H1 (cell line): ENCODE measurements at regions not wholly inside any gene's neighbourhood (a gene's known extent, or its start where the extent isn't known, plus 50 kb on each side); places are given as distances from the start of the nearest gene placed in this dataset.

Source experiments
- CTCF ChIA-PET: fragments of 300-600 bp; sonication (Branson Sonifier 250); formaldehyde crosslinking; loops from one replicate; lab custom pipeline; 2021; ENCODE audit not compliant: partially characterized antibody; lab: Charles Lee
- POLR2A ChIA-PET: fragments of 300-600 bp; sonication (Branson Sonifier 250); formaldehyde crosslinking; loops from one replicate; lab custom pipeline; 2021; ENCODE audit warnings: inconsistent platforms; ENCODE audit not compliant: partially characterized antibody; lab: Charles Lee
- DNase-seq, 2 experiments: peaks; one replicate each; pipeline versions ENCODE4 v3.0.0 to v3.0.0-alpha.2; 2010 to 2022; ENCODE audit warnings: low spot score in 2 of 2, low read depth in 1 of 2, mixed read lengths in 1 of 2
- FAIRE-seq: peaks from 2 replicates; lab custom pipeline; 2011; peaks lifted over from hg19 to GRCh38; lab: Jason Lieb, UNC
- H2AFZ ChIP-seq: 2 replicates; pipeline ENCODE4 v1.8.1; 2012; ENCODE audit warnings: low read length, inconsistent platforms
- H2AK5ac ChIP-seq: 2 replicates; pipeline ENCODE4 v1.6.1; 2013; ENCODE audit warnings: low read depth, low read length
- H2BK120ac ChIP-seq: replicated peaks from 2 replicates; pipeline ENCODE3; 2013; ENCODE audit warnings: low read depth, low read length, inconsistent platforms
- H2BK12ac ChIP-seq: 2 replicates; pipeline ENCODE4 v1.6.1; 2013; ENCODE audit warnings: low read depth, low read length
- H2BK15ac ChIP-seq: 2 replicates; pipeline ENCODE4 v1.6.1; 2013; ENCODE audit warnings: low read length
- H2BK20ac ChIP-seq: 2 replicates; pipeline ENCODE4 v1.6.1; 2013; ENCODE audit warnings: low read length
- H2BK5ac ChIP-seq: 2 replicates; pipeline ENCODE4 v1.6.1; 2013; ENCODE audit warnings: low read depth, low read length
- H3K14ac ChIP-seq: 2 replicates; pipeline ENCODE4 v1.6.1; 2013; ENCODE audit warnings: inconsistent platforms; ENCODE audit not compliant: insufficient read length
- H3K18ac ChIP-seq: 2 replicates; pipeline ENCODE4 v1.6.1; 2013; ENCODE audit warnings: low read length; ENCODE audit errors: extremely low read depth
- H3K23ac ChIP-seq: 2 replicates; pipeline ENCODE4 v1.6.1; 2013; ENCODE audit warnings: inconsistent platforms; ENCODE audit not compliant: insufficient read length
- H3K23me2 ChIP-seq: 2 replicates; pipeline ENCODE4 v1.6.1; 2013; ENCODE audit warnings: low read depth, low read length
- H3K27ac ChIP-seq: 2 replicates; pipeline ENCODE4 v1.6.1; 2011; ENCODE audit warnings: low read depth, low read length, inconsistent platforms
- H3K27me3 ChIP-seq, 4 experiments: replicated peaks in 1 of 4; 1 replicate in 1 of 4; 2 replicates in 3 of 4; pipeline versions ENCODE4 v1.6.1 to v1.8.1; 2011 to 2013; ENCODE audit warnings: low read length in 3 of 4, mild to moderate bottlenecking in 3 of 4, inconsistent platforms in 2 of 4, mixed read lengths in 2 of 4, moderate library complexity in 1 of 4; ENCODE audit not compliant: control insufficient read depth in 3 of 4, insufficient read depth in 3 of 4; ENCODE audit errors: extremely low read depth in 1 of 4
- H3K36me3 ChIP-seq, 4 experiments: 2 replicates each; pipeline versions ENCODE4 v1.6.1 to v1.8.1; 2011 to 2013; ENCODE audit warnings: mild to moderate bottlenecking in 4 of 4, low read length in 3 of 4, moderate library complexity in 2 of 4, control low read depth in 1 of 4, inconsistent platforms in 1 of 4; ENCODE audit not compliant: insufficient read depth in 4 of 4, control insufficient read depth in 2 of 4
- H3K4ac ChIP-seq: replicated peaks from 2 replicates; pipeline ENCODE3; 2013; ENCODE audit warnings: low read length, low read depth, mixed read lengths, inconsistent platforms; ENCODE audit not compliant: insufficient read length
- H3K4me1 ChIP-seq, 4 experiments: replicated peaks in 1 of 4; 1 replicate in 1 of 4; 2 replicates in 3 of 4; pipeline versions ENCODE4 v1.6.1 to v1.8.1; 2011 to 2013; ENCODE audit warnings: low read length in 3 of 4, inconsistent platforms in 2 of 4, mixed read lengths in 1 of 4; ENCODE audit not compliant: insufficient read depth in 4 of 4, control insufficient read depth in 3 of 4
- H3K4me2 ChIP-seq, 2 experiments: 2 replicates each; pipeline versions ENCODE4 v1.6.1 to v1.8.1; 2011 to 2013; ENCODE audit warnings: low read depth in 2 of 2, low read length in 2 of 2, control low read depth in 1 of 2, inconsistent platforms in 1 of 2, mild to moderate bottlenecking in 1 of 2; ENCODE audit not compliant: insufficient read depth in 1 of 2
- H3K4me3 ChIP-seq, 4 experiments: fragments of 200-600, 300-600 bp in 1 of 4; sonication (generic), shearing (Covaris generic), sonication (Bioruptor Twin) in 1 of 4; 2 replicates each; pipeline versions ENCODE4 v1.5.1 to v1.8.1; 2011 to 2016; ENCODE audit warnings: low read length in 4 of 4, low read depth in 3 of 4, control low read depth in 2 of 4, inconsistent platforms in 2 of 4, mild to moderate bottlenecking in 2 of 4, mixed read lengths in 1 of 4, moderate library complexity in 1 of 4; ENCODE audit not compliant: insufficient read depth in 2 of 4; ENCODE audit errors: extremely low read depth in 1 of 4
- H3K56ac ChIP-seq: replicated peaks from 2 replicates; pipeline ENCODE3; 2013; ENCODE audit warnings: low read depth, mild to moderate bottlenecking, mixed read lengths, low read length, inconsistent platforms; ENCODE audit not compliant: insufficient read length
- H3K79me1 ChIP-seq: 2 replicates; pipeline ENCODE4 v1.6.1; 2013; ENCODE audit warnings: low read depth, low read length, control low read depth
- H3K79me2 ChIP-seq, 2 experiments: 2 replicates each; pipeline versions ENCODE4 v1.6.1 to v1.8.1; 2012 to 2013; ENCODE audit warnings: low read length in 2 of 2, mild to moderate bottlenecking in 2 of 2, inconsistent platforms in 1 of 2; ENCODE audit not compliant: insufficient read depth in 2 of 2, control insufficient read depth in 1 of 2
- H3K9ac ChIP-seq, 4 experiments: replicated peaks in 1 of 4; 1 replicate in 1 of 4; 2 replicates in 3 of 4; pipeline versions ENCODE4 v1.6.1 to v1.8.1; 2011 to 2013; ENCODE audit warnings: low read depth in 3 of 4, low read length in 3 of 4, control low read depth in 2 of 4, mild to moderate bottlenecking in 2 of 4, moderate library complexity in 2 of 4, inconsistent platforms in 1 of 4; ENCODE audit errors: extremely low read depth in 1 of 4
- H3K9me3 ChIP-seq, 2 experiments: 2 replicates each; pipeline versions ENCODE4 v1.6.1 to v1.8.1; 2012 to 2013; ENCODE audit warnings: mild to moderate bottlenecking in 2 of 2, moderate library complexity in 2 of 2, control low read depth in 1 of 2, inconsistent platforms in 1 of 2, low read depth in 1 of 2, low read length in 1 of 2, mixed read lengths in 1 of 2; ENCODE audit not compliant: insufficient read depth in 2 of 2
- H4K20me1 ChIP-seq, 2 experiments: replicated peaks in 1 of 2; 2 replicates each; pipeline versions ENCODE3 to v1.8.1; 2011 to 2013; ENCODE audit warnings: inconsistent platforms in 2 of 2, low read length in 2 of 2, mild to moderate bottlenecking in 1 of 2; ENCODE audit not compliant: insufficient read depth in 2 of 2, control insufficient read depth in 1 of 2
- H4K5ac ChIP-seq: 2 replicates; pipeline ENCODE4 v1.6.1; 2013; ENCODE audit warnings: low read length, low read depth, mixed read lengths, inconsistent platforms; ENCODE audit not compliant: insufficient read length
- H4K8ac ChIP-seq: 2 replicates; pipeline ENCODE4 v1.8.0; 2013; ENCODE audit warnings: mild to moderate bottlenecking, moderate library complexity, low read length, inconsistent platforms; ENCODE audit not compliant: insufficient read depth; ENCODE audit errors: extremely low read depth
- H4K91ac ChIP-seq: replicated peaks from 2 replicates; pipeline ENCODE3; 2013; ENCODE audit warnings: low read length, mixed read lengths, inconsistent platforms; ENCODE audit not compliant: insufficient read length
- BCL11A ChIP-seq, 2 experiments: IDR thresholded peaks; one replicate each; pipeline ENCODE4 v1.6.1; 2011; ENCODE audit warnings: low read depth in 2 of 2, low read length in 2 of 2, mild to moderate bottlenecking in 2 of 2
- NANOG ChIP-seq: IDR thresholded peaks from 2 replicates; pipeline ENCODE4 v1.6.1; 2011; ENCODE audit warnings: low read length, low read depth, mild to moderate bottlenecking, inconsistent platforms; ENCODE audit not compliant: insufficient read depth, poor library complexity, severe bottlenecking
- TBP ChIP-seq: IDR thresholded peaks from 2 replicates; pipeline ENCODE4 v1.6.1; 2011; ENCODE audit warnings: low read depth, low read length, improper control_type of control experiment
- TCF12 ChIP-seq: IDR thresholded peaks from 2 replicates; pipeline ENCODE4 v1.6.1; 2011; ENCODE audit warnings: low read depth, mild to moderate bottlenecking, low read length
- TEAD4 ChIP-seq: IDR thresholded peaks from 2 replicates; pipeline ENCODE4 v1.6.1; 2012; ENCODE audit warnings: low read depth, low read length, inconsistent platforms, mixed read lengths
- YY1 ChIP-seq: IDR thresholded peaks from 2 replicates; pipeline ENCODE4 v1.6.1; 2011; ENCODE audit warnings: low read depth, mild to moderate bottlenecking, low read length

DNA sequence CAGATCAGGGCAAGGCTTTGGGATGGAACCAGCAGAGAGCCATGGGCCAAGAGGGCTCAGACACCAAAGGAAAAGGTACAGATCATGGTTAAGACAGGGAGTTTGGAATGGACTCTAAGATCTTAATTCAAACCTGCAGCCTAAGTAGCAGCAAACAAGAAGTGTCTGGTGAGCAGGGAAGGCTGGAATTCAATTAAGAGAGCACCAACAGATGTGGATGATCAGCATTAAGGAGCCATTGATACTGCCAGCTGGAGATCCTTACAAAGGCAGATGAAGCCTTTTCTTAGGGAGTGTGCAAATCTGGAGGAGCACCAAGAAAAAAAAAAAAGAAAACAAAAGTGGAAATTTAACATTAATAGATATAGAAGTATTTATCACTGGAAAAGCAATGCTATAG, 516.8 kb downstream of the RASEF start:
- Histone ChIP-seq H3K4me1 (peaks cover 0 to 5% (median 1%) of the 10 kb centered on the region in 4 experiments; a peak in 1 of 7 replicates), H3K9ac (no peak overlapping the region), H2AK5ac (no peak overlapping the region), H4K20me1 (no peaks in the 10 kb centered on the region), H2BK15ac (no peak overlapping the region), H2BK120ac (peak overlapping the region; percentile 79), H3K14ac (no peak overlapping the region), H3K36me3 (no peaks in the 10 kb centered on the region), H3K4ac (peak overlapping the region; percentile 66), H3K79me1 (no peaks in the 10 kb centered on the region), H2BK20ac (peak overlapping the region; percentile 96)
- TF ChIP-seq TCF12 (peak; percentile 77; the same call in 1 of the 2 replicates), NANOG (peak; percentile 80), YY1 (no peak), TEAD4 (peak; percentile 55; the same call in 1 of the 2 replicates), BCL11A (IDR thresholded peaks at IDR 0.05; ENCODE audit: low read depth in 2 of 2, low read length in 2 of 2) (peak in 1 of 2 experiments; percentile 29), TBP (no peak)
- TF ChIP-seq, all 59 proteins: peak for 4
- no peaks in the 10 kb centered on the region for H3K79me2 ChIP-seq
- no peaks in the 10 kb centered on the region for H3K27me3 ChIP-seq
- no peak for DNase-seq
- FAIRE-seq = peak; percentile 36
- H4K91ac ChIP-seq = peak overlapping the region; percentile 85
- no peak overlapping the region for H3K23ac ChIP-seq
- peak overlapping the region; percentile 56; the same call in 1 of the 2 replicates for H2BK12ac ChIP-seq
- CTCF ChIA-PET = interaction anchor here (1.2 to 1.6 kb wide), 2 partner anchors 10 to 19 kb away, joined by 3 to 4 read pairs; no protein-coding TSS in a partner anchor
- peak overlapping the region; percentile 50 to 54; a peak in 3 of 4 replicates for H3K4me2 ChIP-seq
- peak overlapping the region; percentile 92; the same call in 1 of the 2 replicates for H2AFZ ChIP-seq
- H3K9me3 ChIP-seq = no peaks in the 10 kb centered on the region
- POLR2A ChIA-PET = interaction anchor here (0.7 kb wide), 1 partner anchor 47 kb away, joined by 3 read pairs; no protein-coding TSS in a partner anchor
- no peaks in the 10 kb centered on the region; the same call in 1 of the 2 replicates for H3K23me2 ChIP-seq
- H4K5ac ChIP-seq = no peak overlapping the region
- no peak overlapping the region for H3K56ac ChIP-seq
- H3K4me3 ChIP-seq = no peak overlapping the region
- H4K8ac ChIP-seq = no peak overlapping the region
- H3K18ac ChIP-seq = peak overlapping the region; percentile 17; the same call in 1 of the 2 replicates
- no peak overlapping the region for H3K27ac ChIP-seq
- no peak overlapping the region; the same call in 1 of the 2 replicates for H2BK5ac ChIP-seq
